Ectodermal cell (in vitro differentiated cells): ENCODE measurements at regions not wholly inside any gene's neighbourhood (a gene's known extent, or its start where the extent isn't known, plus 50 kb on each side); places are given as distances from the start of the nearest gene placed in this dataset.
"Not testable (repeated sequence)": the region's sequence is repeated elsewhere in the genome, so short reads cannot be mapped to it uniquely, and the experiment has no call there.

Source experiments
- H3K27ac ChIP-seq: 2 replicates; pipeline ENCODE4 v1.7.0; 2013; ENCODE audit warnings: mild to moderate bottlenecking, low read depth, low read length; ENCODE audit not compliant: insufficient read depth, poor library complexity, severe bottlenecking
- H3K27me3 ChIP-seq: 2 replicates; pipeline ENCODE4 v1.7.0; 2013; ENCODE audit warnings: mild to moderate bottlenecking, low read length; ENCODE audit not compliant: insufficient read depth, control insufficient read depth, poor library complexity, severe bottlenecking
- H3K36me3 ChIP-seq: one replicate; pipeline ENCODE4 v1.7.0; 2013; ENCODE audit warnings: low read length; ENCODE audit not compliant: control insufficient read depth, insufficient read depth
- H3K4me1 ChIP-seq: one replicate; pipeline ENCODE4 v1.7.0; 2013; ENCODE audit warnings: low read length; ENCODE audit not compliant: control insufficient read depth, insufficient read depth
- H3K4me3 ChIP-seq: 2 replicates; pipeline ENCODE4 v1.7.0; 2013; ENCODE audit warnings: low read depth, low read length, control low read depth; ENCODE audit not compliant: insufficient read depth
- H3K9me3 ChIP-seq: 2 replicates; pipeline ENCODE4 v1.7.0; 2013; ENCODE audit warnings: mild to moderate bottlenecking, low read length, moderate library complexity; ENCODE audit not compliant: control insufficient read depth
- WGBS, 2 experiments: methylation state at CpG; one replicate each; pipeline ENCODE4 v1.1.7; 2013; ENCODE audit warnings: missing lambda C conversion rate in 2 of 2; 5-methylcytosine and 5-hydroxymethylcytosine counted together

- WGBS, 2 experiments, result 82 to 86% methylated on average over 8 of the region's 8 CpGs
- peaks cover 13% of the 10 kb centered on the region for H3K4me1 ChIP-seq
- no peak overlapping the region for H3K4me3 ChIP-seq
- no peaks in the 10 kb centered on the region for H3K9me3 ChIP-seq
- H3K27ac ChIP-seq, result no peak overlapping the region
- H3K36me3 ChIP-seq, result no peaks in the 10 kb centered on the region
- no peaks in the 10 kb centered on the region for H3K27me3 ChIP-seq
Measured at GRCh38 chr14:99032759-99033158, 239.2 kb downstream of the BCL11B start.

- Histone ChIP-seq H3K27me3 (no peaks in the 10 kb centered on the region), H3K36me3 (no peaks in the 10 kb centered on the region), H3K4me3 (no peak overlapping the region), H3K4me1 (peaks cover 13% of the 10 kb centered on the region), H3K27ac (no peak overlapping the region), H3K9me3 (no peaks in the 10 kb centered on the region)
- WGBS, 2 experiments, result 93 to 94% methylated on average over 9 of the region's 9 CpGs
Measured at GRCh38 chr14:99033951-99034350, 238.0 kb downstream of the BCL11B start.

- Histone ChIP-seq H3K9me3 (no peaks in the 10 kb centered on the region), H3K4me3 (no peak overlapping the region), H3K27me3 (no peaks in the 10 kb centered on the region), H3K36me3 (no peaks in the 10 kb centered on the region), H3K27ac (no peak overlapping the region), H3K4me1 (peaks cover 18% of the 10 kb centered on the region)
- WGBS, 2 experiments, result 91 to 92% methylated on average over 16 of the region's 16 CpGs
Measured at GRCh38 chr14:99034711-99035171, 237.3 kb downstream of the BCL11B start.

- no peaks in the 10 kb centered on the region for H3K36me3 ChIP-seq
- no peak overlapping the region for H3K4me3 ChIP-seq
- H3K27me3 ChIP-seq, result no peaks in the 10 kb centered on the region
- no peak overlapping the region for H3K27ac ChIP-seq
- WGBS, 2 experiments, result 89 to 95% methylated on average over 4 of the region's 4 CpGs
- peaks cover 16% of the 10 kb centered on the region for H3K4me1 ChIP-seq
- H3K9me3 ChIP-seq, result no peaks in the 10 kb centered on the region
Measured at GRCh38 chr14:99035268-99035667, 236.7 kb downstream of the BCL11B start.

- no peak overlapping the region for H3K27ac ChIP-seq
- H3K9me3 ChIP-seq, result no peaks in the 10 kb centered on the region
- H3K36me3 ChIP-seq, result no peaks in the 10 kb centered on the region
- WGBS, 2 experiments, result 47 to 48% methylated on average over 30 of the region's 30 CpGs
- H3K27me3 ChIP-seq, result no peaks in the 10 kb centered on the region
- peaks cover 14% of the 10 kb centered on the region for H3K4me1 ChIP-seq
- H3K4me3 ChIP-seq, result no peak overlapping the region
Measured at GRCh38 chr14:99035712-99036610, 236.0 kb downstream of the BCL11B start.

- H3K27ac ChIP-seq, result no peak overlapping the region
- no peaks in the 10 kb centered on the region for H3K9me3 ChIP-seq
- H3K27me3 ChIP-seq, result no peaks in the 10 kb centered on the region
- no peak overlapping the region for H3K4me3 ChIP-seq
- H3K4me1 ChIP-seq, result peaks cover 14% of the 10 kb centered on the region
- no peaks in the 10 kb centered on the region for H3K36me3 ChIP-seq
- 93 to 94% methylated on average over 24 to 25 of the region's 25 CpGs for WGBS, 2 experiments
Measured at GRCh38 chr14:99036611-99037293, 235.2 kb downstream of the BCL11B start.

GRCh38 chr14:99037326-99037725 is 234.7 kb downstream of the BCL11B start:
- not testable (repeated sequence) for H3K36me3 ChIP-seq, H3K9me3 ChIP-seq, H3K27ac ChIP-seq, H3K27me3 ChIP-seq, H3K4me3 ChIP-seq
- 96 to 98% methylated on average over 1 of the region's 1 CpG for WGBS, 2 experiments
- peaks cover 14% of the 10 kb centered on the region for H3K4me1 ChIP-seq

- 86 to 87% methylated on average over 10 of the region's 10 CpGs for WGBS, 2 experiments
- H3K4me3 ChIP-seq, result no peak overlapping the region
- no peak overlapping the region for H3K27ac ChIP-seq
- no peaks in the 10 kb centered on the region for H3K9me3 ChIP-seq
- H3K4me1 ChIP-seq, result peaks cover 14% of the 10 kb centered on the region
- no peaks in the 10 kb centered on the region for H3K27me3 ChIP-seq
- no peaks in the 10 kb centered on the region for H3K36me3 ChIP-seq
Measured at GRCh38 chr14:99037777-99038430, 234.1 kb downstream of the BCL11B start.

GRCh38 chr14:99038431-99038820 is 233.6 kb downstream of the BCL11B start:
- H3K36me3 ChIP-seq, result no peaks in the 10 kb centered on the region
- no peaks in the 10 kb centered on the region for H3K9me3 ChIP-seq
- no peak overlapping the region for H3K27ac ChIP-seq
- H3K4me3 ChIP-seq, result no peak overlapping the region
- 90 to 94% methylated on average over 4 of the region's 4 CpGs for WGBS, 2 experiments
- H3K4me1 ChIP-seq, result peaks cover 14% of the 10 kb centered on the region
- H3K27me3 ChIP-seq, result no peaks in the 10 kb centered on the region
